Activated CD8-positive, alpha-beta T cell treated with anti-CD3 and anti-CD28 coated beads, Interleukin-2, amount 10 ng/mL, durations not matched to agents 7 days and 5 days (primary cell): ENCODE measurements at regions not wholly inside any gene's neighbourhood (a gene's known extent, or its start where the extent isn't known, plus 50 kb on each side); places are given as distances from the start of the nearest gene placed in this dataset.

Source experiments
- ATAC-seq: fragments of 150-1000 bp; cut with Tn5 transposase; one replicate; pipeline ENCODE4 v1.10.0; 2021; ENCODE audit warnings: moderate library complexity
- CTCF ChIA-PET: fragments of 350-600 bp; sonication (Branson Sonifier 250); formaldehyde crosslinking; loops from one replicate; lab custom pipeline; 2021; ENCODE audit warnings: antibody characterized with exemption; lab: Charles Lee
- POLR2A ChIA-PET: fragments of 350-600 bp; sonication (Branson Sonifier 250); formaldehyde crosslinking; loops from one replicate; lab custom pipeline; 2021; ENCODE audit warnings: antibody characterized with exemption; lab: Charles Lee
- DNase-seq: peaks from one replicate; pipeline ENCODE4 v3.0.0-alpha.2; 2020
- H3K27ac Mint-ChIP-seq: one replicate; pipeline ENCODE4 v1.8.0; 2021; ENCODE audit warnings: mild to moderate bottlenecking, mixed read lengths
- H3K27me3 Mint-ChIP-seq: one replicate; pipeline ENCODE4 v1.8.0; 2021; ENCODE audit warnings: low read depth, mixed read lengths
- H3K36me3 Mint-ChIP-seq: one replicate; pipeline ENCODE4 v1.8.0; 2021; ENCODE audit warnings: low read depth, mixed read lengths
- H3K4me1 Mint-ChIP-seq: one replicate; pipeline ENCODE4 v1.8.0; 2021; ENCODE audit warnings: low read depth, mixed read lengths
- H3K4me3 Mint-ChIP-seq: one replicate; pipeline ENCODE4 v1.8.0; 2021; ENCODE audit warnings: mild to moderate bottlenecking, mixed read lengths
- H3K9me3 Mint-ChIP-seq: one replicate; pipeline ENCODE4 v1.8.0; 2022; ENCODE audit warnings: mixed read lengths; ENCODE audit not compliant: insufficient read depth

- CTCF ChIA-PET, result no interaction called here
- Mint-ChIP-seq H3K27me3 (no peaks in the 10 kb centered on the region), H3K27ac (no peak overlapping the region), H3K36me3 (no peaks in the 10 kb centered on the region), H3K4me1 (no peaks in the 10 kb centered on the region), H3K4me3 (no peak overlapping the region), H3K9me3 (peaks cover 20% of the 10 kb centered on the region)
- POLR2A ChIA-PET, result no interaction called here
- DNase-seq (no peak), ATAC-seq (no peak)
Observed at GRCh38 chr11:106456647-106457046, 379.2 kb downstream of the AASDHPPT start.

DNA sequence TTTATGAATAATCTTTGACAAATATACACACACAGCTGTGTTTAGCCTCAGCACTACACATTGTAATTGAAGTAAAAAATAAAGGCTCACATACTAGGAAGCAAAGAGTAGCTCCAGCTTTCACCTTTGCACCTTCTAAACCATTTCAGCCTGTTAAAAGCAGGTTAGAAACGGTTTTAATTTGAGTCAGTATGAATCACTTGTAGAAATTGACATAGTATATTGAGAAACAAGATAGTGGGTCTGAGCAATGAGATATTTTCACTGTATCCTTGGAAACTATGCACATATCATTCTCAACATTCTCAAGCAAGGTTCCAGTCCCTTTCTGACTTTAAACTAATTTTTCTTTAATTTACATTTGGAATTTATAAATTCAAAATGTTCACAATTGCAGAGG, 380.3 kb downstream of the AASDHPPT start:
- CTCF ChIA-PET, result no interaction called here

GRCh38 chr11:106459135-106459534, 381.7 kb downstream of the AASDHPPT start:
- H3K27ac Mint-ChIP-seq, result no peak overlapping the region
- no peaks in the 10 kb centered on the region for H3K4me1 Mint-ChIP-seq
- ChIA-PET CTCF (no interaction called here), POLR2A (no interaction called here)
- DNase-seq (no peak), ATAC-seq (no peak)
- H3K9me3 Mint-ChIP-seq, result peaks cover 15% of the 10 kb centered on the region
- no peak overlapping the region for H3K4me3 Mint-ChIP-seq
- no peaks in the 10 kb centered on the region for H3K36me3 Mint-ChIP-seq
- no peaks in the 10 kb centered on the region for H3K27me3 Mint-ChIP-seq

More for the DNA sequence above, 380.3 kb downstream of the AASDHPPT start:
- Mint-ChIP-seq H3K36me3 (no peaks in the 10 kb centered on the region), H3K27ac (no peak overlapping the region), H3K27me3 (no peaks in the 10 kb centered on the region), H3K4me1 (no peaks in the 10 kb centered on the region), H3K9me3 (peaks cover 18% of the 10 kb centered on the region), H3K4me3 (no peak overlapping the region)
- POLR2A ChIA-PET, result no interaction called here
- ATAC-seq (no peak), DNase-seq (no peak)

DNA sequence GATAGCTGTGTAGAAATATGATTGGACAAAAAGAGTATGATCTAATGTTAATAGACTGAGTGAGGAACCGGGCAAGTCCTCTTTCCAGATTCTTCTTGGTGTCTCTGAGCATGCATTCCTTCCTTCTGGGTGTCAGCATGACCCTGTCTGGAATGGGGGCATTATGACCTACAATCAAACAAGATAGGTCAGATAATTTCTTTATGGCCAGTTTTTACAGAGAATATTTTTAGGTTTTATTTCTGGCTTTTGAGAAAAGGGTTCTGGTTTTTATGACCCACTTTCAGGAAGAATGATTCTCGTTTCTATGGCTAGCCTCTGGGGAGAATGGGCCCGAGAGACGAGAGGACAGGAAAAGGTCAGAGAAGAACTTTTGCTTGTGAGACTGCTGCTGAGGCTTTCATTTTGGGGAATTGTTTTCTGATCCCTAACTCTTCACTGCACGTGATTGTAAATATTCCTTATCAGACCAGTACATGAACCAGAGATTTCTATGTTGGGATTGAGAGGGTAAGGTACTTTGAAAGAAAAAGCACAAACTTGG, 383.8 kb downstream of the AASDHPPT start:
- ChIA-PET CTCF (interaction anchor here (1.1 kb wide), 1 partner anchor 13 kb away, joined by 3 read pairs; no protein-coding TSS in a partner anchor), POLR2A (no interaction called here)
- Mint-ChIP-seq H3K27me3 (no peaks in the 10 kb centered on the region), H3K27ac (no peak overlapping the region), H3K36me3 (no peaks in the 10 kb centered on the region), H3K4me1 (no peaks in the 10 kb centered on the region), H3K4me3 (no peak overlapping the region), H3K9me3 (peaks cover 4% of the 10 kb centered on the region)
- DNase-seq (no peak), ATAC-seq (no peak)

GRCh38 chr11:106461839-106462545, 384.5 kb downstream of the AASDHPPT start:
- Mint-ChIP-seq H3K27ac (no peak overlapping the region), H3K4me1 (no peaks in the 10 kb centered on the region), H3K9me3 (peaks cover 4% of the 10 kb centered on the region), H3K4me3 (no peak overlapping the region), H3K36me3 (no peaks in the 10 kb centered on the region), H3K27me3 (no peaks in the 10 kb centered on the region)
- DNase-seq (no peak), ATAC-seq (no peak)
- CTCF ChIA-PET, result no interaction called here
- POLR2A ChIA-PET, result no interaction called here

- ChIA-PET CTCF (no interaction called here), POLR2A (no interaction called here)
- Mint-ChIP-seq H3K4me1 (no peaks in the 10 kb centered on the region), H3K27ac (no peak overlapping the region), H3K27me3 (no peaks in the 10 kb centered on the region), H3K36me3 (no peaks in the 10 kb centered on the region), H3K4me3 (no peak overlapping the region), H3K9me3 (peaks cover 4% of the 10 kb centered on the region)
- ATAC-seq (no peak), DNase-seq (no peak)
Observed at GRCh38 chr11:106463154-106463553, 385.7 kb downstream of the AASDHPPT start.

DNA sequence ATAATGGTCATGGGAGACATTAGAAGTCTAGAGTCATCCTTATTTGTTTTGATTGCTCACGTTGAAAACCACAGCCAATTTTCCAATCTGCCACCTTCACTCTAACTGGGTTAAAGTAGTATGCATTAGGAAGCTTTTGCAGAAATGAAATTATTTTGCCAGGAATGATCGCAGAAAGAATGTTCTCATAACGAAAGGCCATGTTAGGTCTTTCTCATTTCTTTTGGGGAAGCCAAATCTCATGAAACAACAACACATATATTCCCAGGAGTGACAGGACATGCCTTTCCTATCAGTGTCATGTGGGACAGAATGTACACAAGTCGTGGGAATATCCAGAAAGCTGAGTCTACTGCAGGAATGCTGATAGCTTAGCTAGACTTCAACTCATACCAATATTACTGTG, 386.3 kb downstream of the AASDHPPT start:
- no peaks in the 10 kb centered on the region for H3K36me3 Mint-ChIP-seq
- DNase-seq (no peak), ATAC-seq (no peak)
- ChIA-PET POLR2A (no interaction called here), CTCF (no interaction called here)
- H3K4me3 Mint-ChIP-seq, result no peak overlapping the region
- peaks cover 4% of the 10 kb centered on the region for H3K9me3 Mint-ChIP-seq
- H3K4me1 Mint-ChIP-seq, result no peaks in the 10 kb centered on the region
- H3K27me3 Mint-ChIP-seq, result no peaks in the 10 kb centered on the region
- no peak overlapping the region for H3K27ac Mint-ChIP-seq

- H3K27me3 Mint-ChIP-seq, result no peaks in the 10 kb centered on the region
- H3K36me3 Mint-ChIP-seq, result no peaks in the 10 kb centered on the region
- peaks cover 4% of the 10 kb centered on the region for H3K9me3 Mint-ChIP-seq
- no peak for ATAC-seq
- DNase-seq, result no peak
- H3K27ac Mint-ChIP-seq, result no peak overlapping the region
- no peak overlapping the region for H3K4me3 Mint-ChIP-seq
- ChIA-PET POLR2A (no interaction called here), CTCF (no interaction called here)
- H3K4me1 Mint-ChIP-seq, result no peaks in the 10 kb centered on the region
Observed at GRCh38 chr11:106464728-106465127, 387.3 kb downstream of the AASDHPPT start.

GRCh38 chr11:106466521-106467080, 389.1 kb downstream of the AASDHPPT start:
- CTCF ChIA-PET, result no interaction called here
- no peak for DNase-seq
- H3K27me3 Mint-ChIP-seq, result no peaks in the 10 kb centered on the region
- ATAC-seq, result no peak
- no peak overlapping the region for H3K27ac Mint-ChIP-seq
- POLR2A ChIA-PET, result no interaction called here
- H3K36me3 Mint-ChIP-seq, result no peaks in the 10 kb centered on the region
- H3K4me3 Mint-ChIP-seq, result no peak overlapping the region
- H3K4me1 Mint-ChIP-seq, result no peaks in the 10 kb centered on the region
- peaks cover 4% of the 10 kb centered on the region for H3K9me3 Mint-ChIP-seq

- Mint-ChIP-seq H3K27me3 (no peaks in the 10 kb centered on the region), H3K4me3 (no peak overlapping the region), H3K36me3 (no peaks in the 10 kb centered on the region), H3K9me3 (no peaks in the 10 kb centered on the region), H3K4me1 (no peaks in the 10 kb centered on the region), H3K27ac (no peak overlapping the region)
- ATAC-seq (no peak), DNase-seq (no peak)
- POLR2A ChIA-PET, result no interaction called here
- CTCF ChIA-PET, result no interaction called here
Observed at GRCh38 chr11:106467501-106467900, 390.0 kb downstream of the AASDHPPT start.

DNA sequence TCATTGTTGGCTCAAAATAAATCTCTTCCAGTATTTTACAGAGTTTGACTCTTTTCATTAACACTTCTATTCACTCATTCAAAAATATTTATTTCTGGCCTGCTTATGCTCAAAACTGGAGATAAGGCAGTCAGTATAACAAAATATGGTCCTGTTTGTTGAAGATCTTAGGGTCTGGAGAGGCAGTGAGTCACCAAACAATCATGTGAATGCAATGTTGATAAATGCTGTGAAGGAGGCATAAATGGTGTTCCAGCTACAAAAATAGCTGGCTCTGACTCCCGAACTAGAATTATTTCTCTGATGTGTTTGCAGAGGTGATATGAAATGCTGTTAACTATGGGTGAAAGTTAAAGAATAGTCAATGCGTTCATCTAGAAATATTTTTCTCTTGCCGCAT, 390.6 kb downstream of the AASDHPPT start:
- H3K4me1 Mint-ChIP-seq, result no peaks in the 10 kb centered on the region
- no peaks in the 10 kb centered on the region for H3K27me3 Mint-ChIP-seq
- H3K27ac Mint-ChIP-seq, result no peak overlapping the region
- ATAC-seq (no peak), DNase-seq (no peak)
- no peaks in the 10 kb centered on the region for H3K36me3 Mint-ChIP-seq
- no peak overlapping the region for H3K4me3 Mint-ChIP-seq
- ChIA-PET CTCF (no interaction called here), POLR2A (no interaction called here)
- no peaks in the 10 kb centered on the region for H3K9me3 Mint-ChIP-seq

- no peak for ATAC-seq
- H3K27me3 Mint-ChIP-seq, result no peaks in the 10 kb centered on the region
- H3K36me3 Mint-ChIP-seq, result no peaks in the 10 kb centered on the region
- CTCF ChIA-PET, result no interaction called here
- no peaks in the 10 kb centered on the region for H3K4me1 Mint-ChIP-seq
- no peaks in the 10 kb centered on the region for H3K9me3 Mint-ChIP-seq
- POLR2A ChIA-PET, result no interaction called here
- DNase-seq, result no peak
- H3K4me3 Mint-ChIP-seq, result no peak overlapping the region
- no peak overlapping the region for H3K27ac Mint-ChIP-seq
Observed at GRCh38 chr11:106468531-106468930, 391.1 kb downstream of the AASDHPPT start.
